GM23338 (cell line): ENCODE measurements at regions not wholly inside any gene's neighbourhood (a gene's known extent, or its start where the extent isn't known, plus 50 kb on each side); places are given as distances from the start of the nearest gene placed in this dataset.

Experiments
- CTCF ChIP-seq, 2 experiments: fragments of 200-600 bp in 1 of 2; sonication (generic) in 1 of 2; conservative IDR thresholded peaks; 2 replicates each; pipeline versions ENCODE4 v1.5.1 to v1.6.1; 2016 to 2017; ENCODE audit warnings: antibody characterized with exemption in 2 of 2, low read depth in 2 of 2, mild to moderate bottlenecking in 2 of 2, moderate library complexity in 1 of 2
- ZNF331 ChIP-seq: fragments of 250-450 bp; sonication (Bioruptor Pico); IDR thresholded peaks from 2 replicates; pipeline ENCODE4 v1.5.0; 2020; ENCODE audit warnings: low read depth, mild to moderate bottlenecking, moderate library complexity

GRCh38 chr4:187908731-187909130, 86.8 kb upstream of the ZFP42 start:
- TF ChIP-seq ZNF331 (CRISPR knock-in tag) (no peak), CTCF (conservative IDR thresholded peaks at IDR 0.05; ENCODE audit: low read depth in 2 of 2) (no peak)
